ENCODE measurements at regions not wholly inside any gene's neighbourhood (a gene's known extent, or its start where the extent isn't known, plus 50 kb on each side); places are given as distances from the start of the nearest gene placed in this dataset.

- H3K9ac ChIP-seq (ENCODE audit: low read depth, low read length, poor library complexity), result no peak overlapping the region
- no peak for DNase-seq (ENCODE audit: low spot score)
Measured at GRCh38 chr17:20934288-20934687, 108.5 kb downstream of the USP22 start.

GRCh38 chr17:20935740-20936139 lies 107.1 kb downstream of the USP22 start:
- WGBS, 2 donors (ENCODE audit: extremely low coverage in 2 of 2, insufficient read length in 2 of 2, insufficient replicate concordance in 1 of 2), result no CpG with 5 or more reads among the region's 2 CpGs
- H3K9me3 ChIP-seq (replicated peaks in 1 of 2; ENCODE audit: control insufficient read depth in 2 of 2, insufficient read depth in 1 of 2, low read depth in 1 of 2, low read length in 2 of 2), result no peaks in the 10 kb centered on the region
- no peaks in the 10 kb centered on the region for H3K79me1 ChIP-seq (ENCODE audit: low read depth, low read length)
- H3K14ac ChIP-seq (ENCODE audit: low read length), result no peak overlapping the region
- H2AK5ac ChIP-seq (ENCODE audit: low read depth, low read length), result no peak overlapping the region
- H3K4ac ChIP-seq (ENCODE audit: low read length), result no peak overlapping the region
- peaks cover 12 to 87% of the 10 kb centered on the region in 2 donors for H3K36me3 ChIP-seq (replicated peaks in 1 of 2; ENCODE audit: control insufficient read depth in 2 of 2, insufficient read depth in 2 of 2, low read length in 2 of 2)
- H3K4me3 ChIP-seq (ENCODE audit: low read length in 2 of 2), result no peak overlapping the region
- no peak overlapping the region for H2AFZ ChIP-seq (ENCODE audit: low read length)
- H3K9ac ChIP-seq (ENCODE audit: low read depth, low read length, poor library complexity), result no peak overlapping the region
- DNase-seq (ENCODE audit: low spot score), result no peak
- no peak overlapping the region for H2BK120ac ChIP-seq (ENCODE audit: low read depth, low read length)
- H3K27me3 ChIP-seq (ENCODE audit: control insufficient read depth in 3 of 3, insufficient read depth in 3 of 3, low read depth in 1 of 3, low read length in 3 of 3), result no peaks in the 10 kb centered on the region
- no peak overlapping the region for H4K8ac ChIP-seq (ENCODE audit: low read depth, low read length)
- H4K91ac ChIP-seq (ENCODE audit: low read depth, low read length, poor library complexity), result no peak overlapping the region
- H2BK5ac ChIP-seq (ENCODE audit: low read length), result no peak overlapping the region
- H3K27ac ChIP-seq (replicated peaks; ENCODE audit: low read length), result no peak overlapping the region
- no peaks in the 10 kb centered on the region for H3K4me1 ChIP-seq (ENCODE audit: control insufficient read depth in 2 of 2, insufficient read depth in 1 of 2, low read depth in 1 of 2, low read length in 2 of 2)
- H3K23ac ChIP-seq (ENCODE audit: low read depth, low read length, poor library complexity), result no peak overlapping the region
- H2BK15ac ChIP-seq (ENCODE audit: low read length), result no peak overlapping the region
- H2BK12ac ChIP-seq (ENCODE audit: low read length), result no peak overlapping the region
- no peak overlapping the region for H3K18ac ChIP-seq (ENCODE audit: low read length)
- no peak overlapping the region for H3K4me2 ChIP-seq (ENCODE audit: insufficient read depth, low read length, poor library complexity, severe bottlenecking)

More at GRCh38 chr17:20934288-20934687, 108.5 kb downstream of the USP22 start:
- Histone ChIP-seq H3K36me3 (replicated peaks in 1 of 2; ENCODE audit: control insufficient read depth in 2 of 2, insufficient read depth in 2 of 2, low read length in 2 of 2) (peaks cover 15 to 88% of the 10 kb centered on the region in 2 donors), H3K4me1 (ENCODE audit: control insufficient read depth in 2 of 2, insufficient read depth in 1 of 2, low read depth in 1 of 2, low read length in 2 of 2) (no peaks in the 10 kb centered on the region), H3K4ac (ENCODE audit: low read length) (no peak overlapping the region), H3K14ac (ENCODE audit: low read length) (no peak overlapping the region), H4K8ac (ENCODE audit: low read depth, low read length) (no peak overlapping the region), H3K9me3 (replicated peaks in 1 of 2; ENCODE audit: control insufficient read depth in 2 of 2, insufficient read depth in 1 of 2, low read depth in 1 of 2, low read length in 2 of 2) (no peaks in the 10 kb centered on the region), H2BK15ac (ENCODE audit: low read length) (no peak overlapping the region), H3K79me1 (ENCODE audit: low read depth, low read length) (no peaks in the 10 kb centered on the region), H2BK5ac (ENCODE audit: low read length) (no peak overlapping the region), H3K27ac (replicated peaks; ENCODE audit: low read length) (no peak overlapping the region), H3K18ac (ENCODE audit: low read length) (no peak overlapping the region), H2AK5ac (ENCODE audit: low read depth, low read length) (no peak overlapping the region), H3K4me3 (ENCODE audit: low read length in 2 of 2) (no peak overlapping the region), H2BK120ac (ENCODE audit: low read depth, low read length) (no peak overlapping the region), H3K27me3 (ENCODE audit: control insufficient read depth in 3 of 3, insufficient read depth in 3 of 3, low read depth in 1 of 3, low read length in 3 of 3) (no peaks in the 10 kb centered on the region), H2BK12ac (ENCODE audit: low read length) (no peak overlapping the region), H3K4me2 (ENCODE audit: insufficient read depth, low read length, poor library complexity, severe bottlenecking) (no peak overlapping the region), H4K91ac (ENCODE audit: low read depth, low read length, poor library complexity) (no peak overlapping the region), H2AFZ (ENCODE audit: low read length) (no peak overlapping the region), H3K23ac (ENCODE audit: low read depth, low read length, poor library complexity) (no peak overlapping the region)

DNA sequence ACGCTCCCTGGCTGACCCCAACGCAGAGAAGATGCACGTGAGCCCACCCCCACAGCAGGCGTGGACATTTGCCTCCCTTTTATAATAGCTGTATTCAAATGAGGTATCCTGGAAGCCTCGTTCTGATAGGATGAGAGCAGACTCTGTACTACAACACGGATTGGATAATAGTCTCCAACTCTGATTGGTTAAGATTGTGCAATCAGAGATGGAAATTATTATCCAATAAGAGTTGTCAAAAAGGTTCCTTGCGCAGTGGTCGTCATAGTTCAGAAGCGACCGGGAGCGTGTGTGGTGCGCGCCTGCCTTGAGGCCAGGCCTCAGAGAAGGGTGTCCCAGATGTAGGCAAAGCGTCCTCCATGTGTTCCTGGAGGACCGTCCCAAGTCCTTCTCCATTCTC lies 104.6 kb downstream of the USP22 start:
- Histone ChIP-seq H2AK5ac (ENCODE audit: low read depth, low read length) (peak overlapping the region; percentile 25), H3K9ac (ENCODE audit: low read depth, low read length, poor library complexity) (no peak overlapping the region), H3K14ac (ENCODE audit: low read length) (no peak overlapping the region), H3K23ac (ENCODE audit: low read depth, low read length, poor library complexity) (no peak overlapping the region), H2AFZ (ENCODE audit: low read length) (no peak overlapping the region), H3K79me1 (ENCODE audit: low read depth, low read length) (no peaks in the 10 kb centered on the region), H3K9me3 (replicated peaks in 1 of 2; ENCODE audit: control insufficient read depth in 2 of 2, insufficient read depth in 1 of 2, low read depth in 1 of 2, low read length in 2 of 2) (no peaks in the 10 kb centered on the region), H2BK5ac (ENCODE audit: low read length) (no peak overlapping the region), H3K4ac (ENCODE audit: low read length) (no peak overlapping the region), H2BK12ac (ENCODE audit: low read length) (no peak overlapping the region), H3K4me3 (ENCODE audit: low read length in 2 of 2) (peak overlapping the region in 1 of 2 donors; percentile 34), H2BK120ac (ENCODE audit: low read depth, low read length) (no peak overlapping the region), H3K36me3 (replicated peaks in 1 of 2; ENCODE audit: control insufficient read depth in 2 of 2, insufficient read depth in 2 of 2, low read length in 2 of 2) (peaks cover 11 to 83% of the 10 kb centered on the region in 2 donors), H3K4me2 (ENCODE audit: insufficient read depth, low read length, poor library complexity, severe bottlenecking) (no peak overlapping the region), H2BK15ac (ENCODE audit: low read length) (no peak overlapping the region), H3K18ac (ENCODE audit: low read length) (no peak overlapping the region), H3K4me1 (ENCODE audit: control insufficient read depth in 2 of 2, insufficient read depth in 1 of 2, low read depth in 1 of 2, low read length in 2 of 2) (no peaks in the 10 kb centered on the region), H4K8ac (ENCODE audit: low read depth, low read length) (no peak overlapping the region), H3K27me3 (ENCODE audit: control insufficient read depth in 3 of 3, insufficient read depth in 3 of 3, low read depth in 1 of 3, low read length in 3 of 3) (no peaks in the 10 kb centered on the region), H4K91ac (ENCODE audit: low read depth, low read length, poor library complexity) (no peak overlapping the region), H3K27ac (replicated peaks; ENCODE audit: low read length) (no peak overlapping the region)
- no CpG with 5 or more reads among the region's 15 CpGs for WGBS, 2 donors (ENCODE audit: extremely low coverage in 2 of 2, insufficient read length in 2 of 2, insufficient replicate concordance in 1 of 2)
- no peak for DNase-seq (ENCODE audit: low spot score)

DNA sequence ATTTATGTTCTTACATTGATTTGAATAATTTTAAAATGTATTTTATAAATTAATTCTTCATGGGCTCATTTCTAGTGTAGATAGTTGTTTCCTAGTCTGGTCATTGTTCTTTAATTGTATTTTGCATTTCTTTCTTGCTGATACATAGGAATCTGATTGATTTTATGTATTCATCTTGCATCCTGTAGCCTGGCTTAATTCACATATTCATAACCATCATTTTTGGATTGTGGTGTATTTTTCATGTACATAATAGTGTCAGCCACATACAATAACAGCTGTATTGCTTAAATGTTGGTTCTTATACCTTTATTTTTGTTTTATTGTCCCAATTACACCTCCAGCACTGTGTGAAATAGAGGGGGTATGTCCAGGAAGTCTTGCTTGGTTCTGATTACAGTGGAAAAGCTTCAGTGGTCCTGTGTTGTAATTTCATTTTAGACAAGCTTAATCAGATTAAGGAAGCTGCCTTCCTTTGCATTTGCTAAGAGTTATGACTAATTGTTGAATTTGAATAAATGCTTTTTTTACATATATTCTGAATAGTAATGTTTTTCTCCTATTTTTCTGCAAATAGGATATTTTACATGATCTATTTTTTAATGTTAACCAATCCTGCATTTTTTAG lies 103.7 kb downstream of the USP22 start:
- H3K4me3 ChIP-seq (ENCODE audit: low read length in 2 of 2), result no peak overlapping the region
- no peak overlapping the region for H2BK120ac ChIP-seq (ENCODE audit: low read depth, low read length)
- no peak overlapping the region for H3K23ac ChIP-seq (ENCODE audit: low read depth, low read length, poor library complexity)
- no peaks in the 10 kb centered on the region for H3K9me3 ChIP-seq (replicated peaks in 1 of 2; ENCODE audit: control insufficient read depth in 2 of 2, insufficient read depth in 1 of 2, low read depth in 1 of 2, low read length in 2 of 2)
- H3K36me3 ChIP-seq (replicated peaks in 1 of 2; ENCODE audit: control insufficient read depth in 2 of 2, insufficient read depth in 2 of 2, low read length in 2 of 2), result peaks cover 9 to 83% of the 10 kb centered on the region in 2 donors
- no peak overlapping the region for H3K14ac ChIP-seq (ENCODE audit: low read length)
- peaks cover 0 to 2% of the 10 kb centered on the region in 2 donors for H3K4me1 ChIP-seq (ENCODE audit: control insufficient read depth in 2 of 2, insufficient read depth in 1 of 2, low read depth in 1 of 2, low read length in 2 of 2)
- H2AK5ac ChIP-seq (ENCODE audit: low read depth, low read length), result no peak overlapping the region
- no peak overlapping the region for H2BK15ac ChIP-seq (ENCODE audit: low read length)
- H2AFZ ChIP-seq (ENCODE audit: low read length), result no peak overlapping the region
- H3K18ac ChIP-seq (ENCODE audit: low read length), result no peak overlapping the region
- no peak overlapping the region for H3K27ac ChIP-seq (replicated peaks; ENCODE audit: low read length)
- no peak overlapping the region for H3K4me2 ChIP-seq (ENCODE audit: insufficient read depth, low read length, poor library complexity, severe bottlenecking)
- no peak overlapping the region for H2BK5ac ChIP-seq (ENCODE audit: low read length)
- H4K8ac ChIP-seq (ENCODE audit: low read depth, low read length), result no peak overlapping the region
- no peak overlapping the region for H3K4ac ChIP-seq (ENCODE audit: low read length)
- no peak overlapping the region for H3K9ac ChIP-seq (ENCODE audit: low read depth, low read length, poor library complexity)
- no peaks in the 10 kb centered on the region for H3K79me1 ChIP-seq (ENCODE audit: low read depth, low read length)
- no peak overlapping the region for H2BK12ac ChIP-seq (ENCODE audit: low read length)
- DNase-seq (ENCODE audit: low spot score), result no peak
- H3K27me3 ChIP-seq (ENCODE audit: control insufficient read depth in 3 of 3, insufficient read depth in 3 of 3, low read depth in 1 of 3, low read length in 3 of 3), result no peaks in the 10 kb centered on the region
- H4K91ac ChIP-seq (ENCODE audit: low read depth, low read length, poor library complexity), result no peak overlapping the region
